Gastrocnemius medialis (tissue), 4 donors: ENCODE measurements at regions not wholly inside any gene's neighbourhood (a gene's known extent, or its start where the extent isn't known, plus 50 kb on each side); places are given as distances from the start of the nearest gene placed in this dataset.

Experiments used
- POLR2A ChIP-seq, 2 donors: fragments of 450-650 bp; IDR thresholded peaks; one replicate each; pipeline ENCODE4 v1.6.1; 2017; ENCODE audit warnings: antibody characterized with exemption in 2 of 2, mild to moderate bottlenecking in 2 of 2, moderate library complexity in 2 of 2
- TF ChIP-seq, protein P1 (sequence below), 5 experiments: fragments of 450-650 bp in 3 of 5; fragments of 200-600 bp in 2 of 5; sonication (generic) in 2 of 5; IDR thresholded peaks in 4 of 5; conservative IDR thresholded peaks in 1 of 5; 1 replicate in 4 of 5; 2 replicates in 1 of 5; pipeline ENCODE4 v1.5.1; 2016 to 2019; ENCODE audit warnings: antibody characterized with exemption in 5 of 5, mild to moderate bottlenecking in 3 of 5, moderate library complexity in 3 of 5

DNA sequence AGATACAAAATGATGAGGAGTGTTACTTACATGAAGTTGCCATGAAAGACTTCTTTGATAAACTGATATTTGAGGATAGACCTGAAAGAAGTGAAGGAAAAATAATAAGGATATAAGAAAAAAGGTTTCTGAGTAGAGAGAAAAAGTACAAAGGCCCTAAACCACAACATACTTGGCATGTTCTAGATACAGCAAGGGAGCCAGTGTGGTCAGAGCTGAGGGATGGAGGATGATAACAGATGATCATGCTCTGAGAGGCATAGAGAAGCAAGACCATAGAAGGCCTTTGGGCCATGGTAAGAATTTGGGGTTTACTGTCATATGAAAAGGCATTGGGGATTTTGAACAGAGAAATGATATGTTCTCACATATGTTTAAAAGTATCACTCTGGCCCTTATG, 424.1 kb upstream of the CHST9 start:
- TF ChIP-seq, protein P1, sequence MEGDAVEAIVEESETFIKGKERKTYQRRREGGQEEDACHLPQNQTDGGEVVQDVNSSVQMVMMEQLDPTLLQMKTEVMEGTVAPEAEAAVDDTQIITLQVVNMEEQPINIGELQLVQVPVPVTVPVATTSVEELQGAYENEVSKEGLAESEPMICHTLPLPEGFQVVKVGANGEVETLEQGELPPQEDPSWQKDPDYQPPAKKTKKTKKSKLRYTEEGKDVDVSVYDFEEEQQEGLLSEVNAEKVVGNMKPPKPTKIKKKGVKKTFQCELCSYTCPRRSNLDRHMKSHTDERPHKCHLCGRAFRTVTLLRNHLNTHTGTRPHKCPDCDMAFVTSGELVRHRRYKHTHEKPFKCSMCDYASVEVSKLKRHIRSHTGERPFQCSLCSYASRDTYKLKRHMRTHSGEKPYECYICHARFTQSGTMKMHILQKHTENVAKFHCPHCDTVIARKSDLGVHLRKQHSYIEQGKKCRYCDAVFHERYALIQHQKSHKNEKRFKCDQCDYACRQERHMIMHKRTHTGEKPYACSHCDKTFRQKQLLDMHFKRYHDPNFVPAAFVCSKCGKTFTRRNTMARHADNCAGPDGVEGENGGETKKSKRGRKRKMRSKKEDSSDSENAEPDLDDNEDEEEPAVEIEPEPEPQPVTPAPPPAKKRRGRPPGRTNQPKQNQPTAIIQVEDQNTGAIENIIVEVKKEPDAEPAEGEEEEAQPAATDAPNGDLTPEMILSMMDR (IDR thresholded peaks at IDR 0.05 in 4 of 5, conservative IDR thresholded peaks at IDR 0.05 in 1 of 5) = no peak
- TF ChIP-seq POLR2A (IDR thresholded peaks at IDR 0.05) = no peak
